HCT116 (cell line): ENCODE measurements at regions not wholly inside any gene's neighbourhood (a gene's known extent, or its start where the extent isn't known, plus 50 kb on each side); places are given as distances from the start of the nearest gene placed in this dataset.

Experiments
- CTCF ChIP-seq, 3 experiments: fragments of 200-600 bp in 1 of 3; sonication (generic) in 1 of 3; IDR thresholded peaks in 2 of 3; conservative IDR thresholded peaks in 1 of 3; 2 replicates each; pipeline ENCODE4 v1.5.1; 2012 to 2017; ENCODE audit warnings: low read depth in 2 of 3, low read length in 2 of 3, antibody characterized with exemption in 1 of 3, borderline replicate concordance in 1 of 3, control low read depth in 1 of 3, mild to moderate bottlenecking in 1 of 3, mixed read lengths in 1 of 3, mixed run types in 1 of 3, moderate library complexity in 1 of 3; ENCODE audit not compliant: insufficient read depth in 1 of 3
- EGR1 ChIP-seq: IDR thresholded peaks from 2 replicates; pipeline ENCODE4 v1.6.1; 2012; ENCODE audit warnings: low read depth
- EZH2 ChIP-seq: fragments of 200-600 bp; sonication (generic); IDR thresholded peaks from 2 replicates; pipeline ENCODE4 v1.6.1; 2017; ENCODE audit warnings: antibody characterized with exemption, mixed run types
- EZH2phosphoT487 ChIP-seq: fragments of 200-600 bp; IDR thresholded peaks from 2 replicates; pipeline ENCODE4 v1.6.1; 2018; ENCODE audit warnings: antibody characterized with exemption, borderline replicate concordance
- FOSL1 ChIP-seq: IDR thresholded peaks from 2 replicates; pipeline ENCODE4 v1.6.1; 2012; ENCODE audit warnings: low read depth
- POLR2A ChIP-seq: IDR thresholded peaks from 2 replicates; pipeline ENCODE4 v1.7.0; 2011; ENCODE audit warnings: borderline replicate concordance; ENCODE audit not compliant: insufficient read depth, insufficient read length; ENCODE audit errors: extremely low read depth
- REST ChIP-seq: IDR thresholded peaks from 2 replicates; pipeline ENCODE4 v1.6.1; 2012; ENCODE audit warnings: low read depth
- SIN3A ChIP-seq: IDR thresholded peaks from 2 replicates; pipeline ENCODE4 v1.6.1; 2012; ENCODE audit warnings: low read depth
- YY1 ChIP-seq: IDR thresholded peaks from 2 replicates; pipeline ENCODE4 v1.6.1; 2011; ENCODE audit warnings: low read length, low read depth, moderate library complexity, mild to moderate bottlenecking; ENCODE audit not compliant: insufficient replicate concordance; ENCODE audit errors: extremely low read depth

GRCh38 chr6:119428633-119429032 is 79.1 kb upstream of the MAN1A1 start:
- TF ChIP-seq SIN3A (no peak), CTCF (IDR thresholded peaks at IDR 0.05 in 2 of 3, conservative IDR thresholded peaks at IDR 0.05 in 1 of 3; ENCODE audit: borderline replicate concordance in 1 of 3, insufficient read depth in 1 of 3, low read depth in 2 of 3, low read length in 2 of 3) (no peak), EZH2phosphoT487 (no peak), FOSL1 (no peak), POLR2A (no peak), EGR1 (no peak), EZH2 (no peak), REST (no peak), YY1 (no peak)
